CD14-positive monocyte (primary cell): ENCODE measurements at regions not wholly inside any gene's neighbourhood (a gene's known extent, or its start where the extent isn't known, plus 50 kb on each side); places are given as distances from the start of the nearest gene placed in this dataset.

ENCODE experiments used
- DNase-seq, 3 donors: peaks; one replicate each; pipeline ENCODE4 v3.0.0-alpha.2; 2011 to 2022
- H2AFZ ChIP-seq: 2 replicates; pipeline ENCODE4 v1.6.0; 2012; ENCODE audit warnings: mild to moderate bottlenecking, low read depth, low read length, inconsistent platforms; ENCODE audit not compliant: insufficient read depth, poor library complexity, severe bottlenecking
- H3K27ac ChIP-seq, 2 donors: 1 replicate in 1 of 2; 2 replicates in 1 of 2; pipeline ENCODE4 v1.5.1; 2012 to 2013; ENCODE audit warnings: low read length in 2 of 2, control low read depth in 1 of 2, inconsistent platforms in 1 of 2, low read depth in 1 of 2, mild to moderate bottlenecking in 1 of 2
- H3K27me3 ChIP-seq, 2 donors: one replicate each; pipeline versions ENCODE4 v1.6.0 to v1.6.1; 2011 to 2013; ENCODE audit warnings: low read length in 2 of 2; ENCODE audit not compliant: control insufficient read depth in 2 of 2, insufficient read depth in 2 of 2
- H3K36me3 ChIP-seq, 2 donors: replicated peaks in 1 of 2; 1 replicate in 1 of 2; 2 replicates in 1 of 2; pipeline versions ENCODE4 v1.5.1 to v1.6.1; 2012 to 2013; ENCODE audit warnings: low read length in 2 of 2, control low read depth in 1 of 2, inconsistent platforms in 1 of 2, mild to moderate bottlenecking in 1 of 2; ENCODE audit not compliant: insufficient read depth in 2 of 2, control insufficient read depth in 1 of 2
- H3K4me1 ChIP-seq, 2 donors: 1 replicate in 1 of 2; 2 replicates in 1 of 2; pipeline versions ENCODE4 v1.5.1 to v1.6.1; 2012 to 2013; ENCODE audit warnings: low read length in 2 of 2, control low read depth in 1 of 2, inconsistent platforms in 1 of 2, mild to moderate bottlenecking in 1 of 2, moderate library complexity in 1 of 2; ENCODE audit not compliant: insufficient read depth in 2 of 2, control insufficient read depth in 1 of 2
- H3K4me2 ChIP-seq: replicated peaks from 2 replicates; pipeline ENCODE3; 2012; ENCODE audit warnings: low read length, moderate library complexity, mild to moderate bottlenecking; ENCODE audit not compliant: poor library complexity, severe bottlenecking; ENCODE audit errors: extremely low read depth
- H3K4me3 ChIP-seq, 3 experiments: fragments of 200-600 bp in 1 of 3; sonication (generic) in 1 of 3; replicated peaks in 1 of 3; 1 replicate in 2 of 3; 2 replicates in 1 of 3; pipeline ENCODE4 v1.5.1; 2011 to 2013; ENCODE audit warnings: low read length in 3 of 3, mild to moderate bottlenecking in 3 of 3, control low read depth in 2 of 3, low read depth in 2 of 3, inconsistent platforms in 1 of 3, moderate library complexity in 1 of 3
- H3K79me2 ChIP-seq: 2 replicates; pipeline ENCODE4 v1.6.0; 2012; ENCODE audit warnings: mild to moderate bottlenecking, control low read depth, inconsistent platforms, low read length, moderate library complexity; ENCODE audit not compliant: insufficient read depth
- H3K9ac ChIP-seq: 2 replicates; pipeline ENCODE4 v1.6.0; 2017; ENCODE audit warnings: low read length, mild to moderate bottlenecking; ENCODE audit not compliant: insufficient read depth, poor library complexity, severe bottlenecking
- H3K9me3 ChIP-seq, 2 donors: replicated peaks in 1 of 2; 1 replicate in 1 of 2; 2 replicates in 1 of 2; pipeline versions ENCODE4 v1.5.1 to v1.6.1; 2012 to 2013; ENCODE audit warnings: low read length in 2 of 2, control low read depth in 1 of 2; ENCODE audit not compliant: control insufficient read depth in 1 of 2, insufficient read depth in 1 of 2
- H4K20me1 ChIP-seq: 2 replicates; pipeline ENCODE4 v1.6.0; 2012; ENCODE audit warnings: mild to moderate bottlenecking, low read length, control low read depth, moderate library complexity; ENCODE audit not compliant: insufficient read depth
- H3K27ac Mint-ChIP-seq, 7 donors: one replicate each; pipeline ENCODE4 v1.8.0; 2020; ENCODE audit warnings: mild to moderate bottlenecking in 7 of 7, mixed read lengths in 7 of 7, moderate library complexity in 6 of 7, inconsistent platforms in 2 of 7
- H3K27me3 Mint-ChIP-seq, 3 donors: one replicate each; pipeline ENCODE4 v1.8.0; 2021 to 2022; ENCODE audit warnings: low read depth in 3 of 3, mild to moderate bottlenecking in 3 of 3, mixed read lengths in 3 of 3, moderate library complexity in 3 of 3, inconsistent platforms in 1 of 3
- H3K36me3 Mint-ChIP-seq, 2 donors: one replicate each; pipeline ENCODE4 v1.8.0; 2020; ENCODE audit warnings: mixed read lengths in 2 of 2, inconsistent platforms in 1 of 2, mild to moderate bottlenecking in 1 of 2
- H3K4me1 Mint-ChIP-seq: one replicate; pipeline ENCODE4 v1.8.0; 2020; ENCODE audit warnings: mild to moderate bottlenecking, mixed read lengths
- H3K4me3 Mint-ChIP-seq, 2 donors: one replicate each; pipeline ENCODE4 v1.8.0; 2020; ENCODE audit warnings: mild to moderate bottlenecking in 2 of 2, mixed read lengths in 2 of 2, moderate library complexity in 1 of 2
- H3K9me3 Mint-ChIP-seq, 7 donors: one replicate each; pipeline ENCODE4 v1.8.0; 2020 to 2022; ENCODE audit warnings: mixed read lengths in 7 of 7, mild to moderate bottlenecking in 6 of 7, moderate library complexity in 6 of 7, inconsistent platforms in 2 of 7
- WGBS: methylation state at CpG from one replicate; pipeline ENCODE4 v1.1.5; 2013; ENCODE audit warnings: missing lambda C conversion rate; ENCODE audit not compliant: insufficient coverage; 5-methylcytosine and 5-hydroxymethylcytosine counted together
- intact Hi-C, 2 donors: fragments of 100-400 bp; cut with micrococcal nuclease; formaldehyde crosslinking; loops; one replicate each; pipeline versions ENCODE4 v1.15.0 to v1.15.1; 2023
- TF ChIP-seq, protein P1 (sequence below): fragments of 200-600 bp; IDR thresholded peaks from one replicate; pipeline ENCODE4 v1.8.0; 2022; ENCODE audit warnings: antibody characterized with exemption, mild to moderate bottlenecking

DNA sequence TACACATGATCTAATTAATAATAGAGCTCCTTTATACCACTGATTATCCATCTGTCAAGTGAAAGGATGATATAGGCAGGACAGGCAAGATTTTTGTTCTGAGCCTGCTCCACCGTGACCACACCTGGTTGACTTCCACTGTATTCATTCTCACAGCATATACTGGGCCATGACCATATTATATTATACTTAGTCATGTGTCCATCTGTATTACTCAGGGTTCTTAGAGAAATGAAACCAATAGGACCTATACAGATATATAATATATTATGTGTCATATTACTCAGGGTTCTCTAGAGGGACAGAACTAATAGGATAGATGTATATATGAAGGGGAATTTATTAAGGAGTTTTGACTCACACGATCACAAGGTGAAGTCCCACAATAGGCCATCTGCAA is 675.1 kb downstream of the GRXCR1 start:
- no peaks in the 10 kb centered on the region for H3K27me3 Mint-ChIP-seq
- H3K27ac Mint-ChIP-seq, result no peak overlapping the region

GRCh38 chr4:43586813-43587212 is 694.3 kb downstream of the GRXCR1 start:
- intact Hi-C loops, result no loop called here
- no peak for DNase-seq
- Mint-ChIP-seq H3K27me3 (peaks cover 0 to 3% (median 0%) of the 10 kb centered on the region in 3 donors), H3K36me3 (no peaks in the 10 kb centered on the region), H3K4me3 (no peak overlapping the region), H3K9me3 (peaks cover 0 to 7% (median 3%) of the 10 kb centered on the region in 7 donors), H3K27ac (no peak overlapping the region), H3K4me1 (no peaks in the 10 kb centered on the region)
- Histone ChIP-seq H3K4me3 (no peak overlapping the region), H3K4me1 (no peaks in the 10 kb centered on the region), H3K79me2 (no peaks in the 10 kb centered on the region), H3K36me3 (no peaks in the 10 kb centered on the region), H3K9ac (no peak overlapping the region), H3K9me3 (peaks cover 0 to 4% of the 10 kb centered on the region in 2 donors), H3K4me2 (no peak overlapping the region), H3K27ac (no peak overlapping the region), H4K20me1 (no peaks in the 10 kb centered on the region), H3K27me3 (no peaks in the 10 kb centered on the region), H2AFZ (no peak overlapping the region)
- TF ChIP-seq, protein P1, sequence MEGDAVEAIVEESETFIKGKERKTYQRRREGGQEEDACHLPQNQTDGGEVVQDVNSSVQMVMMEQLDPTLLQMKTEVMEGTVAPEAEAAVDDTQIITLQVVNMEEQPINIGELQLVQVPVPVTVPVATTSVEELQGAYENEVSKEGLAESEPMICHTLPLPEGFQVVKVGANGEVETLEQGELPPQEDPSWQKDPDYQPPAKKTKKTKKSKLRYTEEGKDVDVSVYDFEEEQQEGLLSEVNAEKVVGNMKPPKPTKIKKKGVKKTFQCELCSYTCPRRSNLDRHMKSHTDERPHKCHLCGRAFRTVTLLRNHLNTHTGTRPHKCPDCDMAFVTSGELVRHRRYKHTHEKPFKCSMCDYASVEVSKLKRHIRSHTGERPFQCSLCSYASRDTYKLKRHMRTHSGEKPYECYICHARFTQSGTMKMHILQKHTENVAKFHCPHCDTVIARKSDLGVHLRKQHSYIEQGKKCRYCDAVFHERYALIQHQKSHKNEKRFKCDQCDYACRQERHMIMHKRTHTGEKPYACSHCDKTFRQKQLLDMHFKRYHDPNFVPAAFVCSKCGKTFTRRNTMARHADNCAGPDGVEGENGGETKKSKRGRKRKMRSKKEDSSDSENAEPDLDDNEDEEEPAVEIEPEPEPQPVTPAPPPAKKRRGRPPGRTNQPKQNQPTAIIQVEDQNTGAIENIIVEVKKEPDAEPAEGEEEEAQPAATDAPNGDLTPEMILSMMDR, result no peak
- WGBS, result 88% methylated on average over 3 of the region's 4 CpGs

More for the DNA sequence above, 675.1 kb downstream of the GRXCR1 start:
- Histone ChIP-seq H3K4me3 (no peak overlapping the region), H3K27me3 (no peaks in the 10 kb centered on the region), H2AFZ (no peak overlapping the region), H3K4me1 (no peaks in the 10 kb centered on the region), H3K27ac (no peak overlapping the region), H3K9ac (no peak overlapping the region), H3K79me2 (no peaks in the 10 kb centered on the region), H3K4me2 (no peak overlapping the region), H4K20me1 (no peaks in the 10 kb centered on the region), H3K9me3 (no peaks in the 10 kb centered on the region), H3K36me3 (no peaks in the 10 kb centered on the region)
- TF ChIP-seq, protein P1, result no peak
- Mint-ChIP-seq H3K4me1 (no peaks in the 10 kb centered on the region), H3K4me3 (no peak overlapping the region), H3K36me3 (no peaks in the 10 kb centered on the region), H3K9me3 (peaks cover 0 to 7% (median 0%) of the 10 kb centered on the region in 7 donors)
- intact Hi-C loops, result no loop called here
- no peak for DNase-seq
- 100% methylated on average over 1 of the region's 2 CpGs for WGBS
